CD4-positive, alpha-beta T cell (primary cell): ENCODE measurements at regions not wholly inside any gene's neighbourhood (a gene's known extent, or its start where the extent isn't known, plus 50 kb on each side); places are given as distances from the start of the nearest gene placed in this dataset.

Source experiments
- ATAC-seq: fragments of 200-7000 bp; cut with Tn5 transposase; one replicate; pipeline ENCODE4 v1.10.0; 2022; ENCODE audit warnings: mild to moderate bottlenecking; ENCODE audit not compliant: poor library complexity
- CTCF ChIA-PET: fragments of 350-600 bp; sonication (Branson Sonifier 250); formaldehyde crosslinking; loops from one replicate; lab custom pipeline; 2021; ENCODE audit warnings: antibody characterized with exemption, inconsistent platforms; lab: Charles Lee
- POLR2A ChIA-PET: fragments of 350-600 bp; sonication (Branson Sonifier 250); formaldehyde crosslinking; loops from one replicate; lab custom pipeline; 2021; ENCODE audit warnings: antibody characterized with exemption, inconsistent platforms; lab: Charles Lee
- DNase-seq, 14 experiments: peaks; one replicate each; pipeline ENCODE4 v3.0.0-alpha.2; 2013 to 2020; ENCODE audit warnings: mixed read lengths in 2 of 14
- H3K27ac ChIP-seq, 2 donors: one replicate each; pipeline versions ENCODE4 v1.5.1 to v1.7.0; 2013; ENCODE audit warnings: low read length in 2 of 2, low read depth in 1 of 2, mild to moderate bottlenecking in 1 of 2
- H3K27me3 ChIP-seq, 2 experiments: 1 replicate in 1 of 2; 2 replicates in 1 of 2; pipeline versions ENCODE4 v1.6.1 to v1.7.0; 2013; ENCODE audit warnings: low read length in 2 of 2, control low read depth in 1 of 2, mild to moderate bottlenecking in 1 of 2, moderate library complexity in 1 of 2; ENCODE audit not compliant: insufficient read depth in 2 of 2, control insufficient read depth in 1 of 2
- H3K36me3 ChIP-seq: one replicate; pipeline ENCODE4 v1.6.1; 2013; ENCODE audit warnings: low read length, control low read depth; ENCODE audit not compliant: insufficient read depth
- H3K4me1 ChIP-seq: one replicate; pipeline ENCODE4 v1.6.1; 2013; ENCODE audit warnings: low read length, control low read depth; ENCODE audit not compliant: insufficient read depth
- H3K4me3 ChIP-seq: one replicate; pipeline ENCODE4 v1.5.1; 2013; ENCODE audit warnings: mild to moderate bottlenecking, low read length, moderate library complexity
- H3K9me3 ChIP-seq, 2 experiments: 1 replicate in 1 of 2; 2 replicates in 1 of 2; pipeline versions ENCODE4 v1.6.1 to v1.7.0; 2013; ENCODE audit warnings: low read length in 2 of 2, mild to moderate bottlenecking in 2 of 2, control low read depth in 1 of 2, moderate library complexity in 1 of 2; ENCODE audit not compliant: control insufficient read depth in 1 of 2, insufficient read depth in 1 of 2
- H3K27ac Mint-ChIP-seq: one replicate; pipeline ENCODE4 v1.8.0; 2020; ENCODE audit warnings: mixed read lengths
- H3K27me3 Mint-ChIP-seq: one replicate; pipeline ENCODE4 v1.8.0; 2021; ENCODE audit warnings: mixed read lengths
- H3K36me3 Mint-ChIP-seq: one replicate; pipeline ENCODE4 v1.8.0; 2021; ENCODE audit warnings: low read depth, mixed read lengths
- H3K4me1 Mint-ChIP-seq: one replicate; pipeline ENCODE4 v1.8.0; 2021; ENCODE audit warnings: low read depth, mixed read lengths
- H3K4me3 Mint-ChIP-seq: one replicate; pipeline ENCODE4 v1.8.0; 2020; ENCODE audit warnings: mild to moderate bottlenecking, mixed read lengths
- H3K9me3 Mint-ChIP-seq: one replicate; pipeline ENCODE4 v1.8.0; 2020; ENCODE audit warnings: mixed read lengths
- intact Hi-C, 2 experiments: fragments of 100-400 bp; cut with DNase I in 1 of 2; cut with micrococcal nuclease in 1 of 2; formaldehyde crosslinking; loops; one replicate each; pipeline versions ENCODE4 v1.15.1 to v1.9.0; 2023 to 2025; cut with DNase I, micrococcal nuclease
- TF ChIP-seq, protein P1 (sequence below): fragments of 200-600 bp; IDR thresholded peaks from one replicate; pipeline ENCODE4 v1.8.0; 2022; ENCODE audit warnings: antibody characterized with exemption, mild to moderate bottlenecking

DNA sequence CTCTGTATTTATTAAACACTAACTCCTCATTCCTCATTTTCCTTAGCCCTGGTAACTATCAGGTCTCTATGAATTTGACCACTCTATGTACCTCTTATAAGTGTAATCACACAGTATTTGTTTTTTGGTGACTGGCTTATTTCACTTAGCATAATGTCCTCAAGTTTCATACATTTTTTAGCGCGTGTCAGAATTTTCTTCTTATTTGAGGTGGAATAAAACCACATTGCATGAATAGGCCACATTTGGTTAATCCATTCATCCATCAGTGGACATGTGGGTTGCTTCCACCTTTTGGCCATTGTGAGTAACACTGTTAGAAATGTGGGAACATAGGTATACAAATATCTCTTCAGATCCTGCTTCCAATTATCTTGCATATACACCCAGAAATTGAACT lies 341.2 kb upstream of the BOD1L1 start:
- intact Hi-C loops: no loop called here
- H3K9me3 Mint-ChIP-seq: no peaks in the 10 kb centered on the region
- H3K27me3 Mint-ChIP-seq: no peaks in the 10 kb centered on the region
- H3K36me3 Mint-ChIP-seq: no peaks in the 10 kb centered on the region
- Histone ChIP-seq H3K36me3 (no peaks in the 10 kb centered on the region), H3K4me1 (no peaks in the 10 kb centered on the region), H3K9me3 (no peaks in the 10 kb centered on the region), H3K27ac (no peak overlapping the region), H3K4me3 (no peak overlapping the region), H3K27me3 (no peaks in the 10 kb centered on the region)
- POLR2A ChIA-PET: no interaction called here
- H3K4me1 Mint-ChIP-seq: no peaks in the 10 kb centered on the region
- DNase-seq (no peak), ATAC-seq (no peak)
- TF ChIP-seq, protein P1, sequence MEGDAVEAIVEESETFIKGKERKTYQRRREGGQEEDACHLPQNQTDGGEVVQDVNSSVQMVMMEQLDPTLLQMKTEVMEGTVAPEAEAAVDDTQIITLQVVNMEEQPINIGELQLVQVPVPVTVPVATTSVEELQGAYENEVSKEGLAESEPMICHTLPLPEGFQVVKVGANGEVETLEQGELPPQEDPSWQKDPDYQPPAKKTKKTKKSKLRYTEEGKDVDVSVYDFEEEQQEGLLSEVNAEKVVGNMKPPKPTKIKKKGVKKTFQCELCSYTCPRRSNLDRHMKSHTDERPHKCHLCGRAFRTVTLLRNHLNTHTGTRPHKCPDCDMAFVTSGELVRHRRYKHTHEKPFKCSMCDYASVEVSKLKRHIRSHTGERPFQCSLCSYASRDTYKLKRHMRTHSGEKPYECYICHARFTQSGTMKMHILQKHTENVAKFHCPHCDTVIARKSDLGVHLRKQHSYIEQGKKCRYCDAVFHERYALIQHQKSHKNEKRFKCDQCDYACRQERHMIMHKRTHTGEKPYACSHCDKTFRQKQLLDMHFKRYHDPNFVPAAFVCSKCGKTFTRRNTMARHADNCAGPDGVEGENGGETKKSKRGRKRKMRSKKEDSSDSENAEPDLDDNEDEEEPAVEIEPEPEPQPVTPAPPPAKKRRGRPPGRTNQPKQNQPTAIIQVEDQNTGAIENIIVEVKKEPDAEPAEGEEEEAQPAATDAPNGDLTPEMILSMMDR: no peak
- CTCF ChIA-PET: no interaction called here
- no peak overlapping the region for H3K4me3 Mint-ChIP-seq
- no peak overlapping the region for H3K27ac Mint-ChIP-seq

DNA sequence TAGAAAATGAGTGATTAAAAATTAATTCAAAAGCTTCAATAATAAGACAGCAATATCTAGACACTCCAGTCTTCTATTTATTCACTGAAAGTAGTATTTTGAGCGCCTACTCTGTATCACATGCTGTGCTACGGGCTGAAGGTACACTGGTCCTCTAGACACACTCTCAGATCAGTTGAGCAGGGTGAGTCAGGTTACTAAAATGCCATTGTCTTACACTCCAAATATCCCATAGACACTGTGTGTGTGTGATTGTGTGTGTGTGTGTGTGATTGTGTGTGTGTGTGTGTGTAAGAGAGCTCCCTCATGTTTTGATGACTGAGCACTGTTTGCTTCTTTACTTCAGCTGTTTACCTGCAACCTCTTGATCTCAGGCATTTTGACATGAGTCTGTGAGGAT lies 342.8 kb upstream of the BOD1L1 start:
- H3K9me3 ChIP-seq: no peaks in the 10 kb centered on the region

DNA sequence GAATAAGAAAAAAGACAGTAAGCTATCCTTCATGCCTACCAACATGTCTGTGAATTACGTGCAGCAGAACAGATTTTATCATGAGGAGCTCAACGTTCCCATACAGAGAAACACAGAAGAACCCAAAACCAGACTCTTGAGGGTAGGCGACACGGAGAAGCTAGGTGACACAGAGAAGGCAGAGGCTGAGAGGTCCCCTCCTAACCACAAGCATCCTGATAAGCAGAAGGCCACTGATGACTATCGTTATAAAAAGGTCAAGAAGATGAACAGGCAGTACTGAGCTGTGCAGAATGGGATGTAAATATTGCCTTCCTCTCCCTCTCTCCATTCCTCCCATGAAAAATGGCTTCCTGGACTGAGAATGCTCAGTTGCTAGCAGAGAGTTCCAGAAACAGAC lies 350.2 kb upstream of the BOD1L1 start:
- POLR2A ChIA-PET: no interaction called here
- Histone ChIP-seq H3K27ac (no peak overlapping the region), H3K9me3 (no peaks in the 10 kb centered on the region), H3K36me3 (no peaks in the 10 kb centered on the region), H3K4me1 (no peaks in the 10 kb centered on the region), H3K4me3 (no peak overlapping the region), H3K27me3 (no peaks in the 10 kb centered on the region)
- Mint-ChIP-seq H3K9me3 (no peaks in the 10 kb centered on the region), H3K27me3 (no peaks in the 10 kb centered on the region), H3K27ac (no peak overlapping the region), H3K4me3 (no peak overlapping the region), H3K4me1 (no peaks in the 10 kb centered on the region), H3K36me3 (no peaks in the 10 kb centered on the region)
- TF ChIP-seq, protein P1: no peak
- ATAC-seq: no peak
- CTCF ChIA-PET: no interaction called here
- DNase-seq: no peak
- intact Hi-C loops: no loop called here

More for the DNA sequence above, 342.8 kb upstream of the BOD1L1 start:
- H3K36me3 Mint-ChIP-seq: no peaks in the 10 kb centered on the region
- DNase-seq: no peak
- no peaks in the 10 kb centered on the region for H3K27me3 Mint-ChIP-seq
- no peaks in the 10 kb centered on the region for H3K9me3 Mint-ChIP-seq
- H3K4me3 Mint-ChIP-seq: no peak overlapping the region
- no peak overlapping the region for H3K4me3 ChIP-seq
- no peaks in the 10 kb centered on the region for H3K27me3 ChIP-seq
- no peak overlapping the region for H3K27ac ChIP-seq
- ChIA-PET CTCF (no interaction called here), POLR2A (no interaction called here)
- no peaks in the 10 kb centered on the region for H3K36me3 ChIP-seq
- H3K4me1 ChIP-seq: no peaks in the 10 kb centered on the region
- H3K27ac Mint-ChIP-seq: no peak overlapping the region
- no peak for ATAC-seq
- TF ChIP-seq, protein P1: no peak
- intact Hi-C loops: no loop called here
- H3K4me1 Mint-ChIP-seq: no peaks in the 10 kb centered on the region
